SU-DHL-6 (cell line): ENCODE measurements at regions not wholly inside any gene's neighbourhood (a gene's known extent, or its start where the extent isn't known, plus 50 kb on each side); places are given as distances from the start of the nearest gene placed in this dataset.

Source experiments
- EZH2phosphoT487 ChIP-seq: fragments of 200-600 bp; sonication (generic), shearing (Covaris generic); conservative IDR thresholded peaks from 2 replicates; pipeline ENCODE4 v1.6.1; 2018; ENCODE audit warnings: mild to moderate bottlenecking, antibody characterized with exemption, low read length, moderate library complexity, mixed read lengths
- TF ChIP-seq, protein P1 (sequence below): fragments of 200-600 bp; sonication (generic); IDR thresholded peaks from one replicate; pipeline ENCODE4 v1.5.1; 2017; ENCODE audit warnings: antibody characterized with exemption, mild to moderate bottlenecking, low read length, moderate library complexity; ENCODE audit not compliant: insufficient read depth, poor library complexity, severe bottlenecking

DNA sequence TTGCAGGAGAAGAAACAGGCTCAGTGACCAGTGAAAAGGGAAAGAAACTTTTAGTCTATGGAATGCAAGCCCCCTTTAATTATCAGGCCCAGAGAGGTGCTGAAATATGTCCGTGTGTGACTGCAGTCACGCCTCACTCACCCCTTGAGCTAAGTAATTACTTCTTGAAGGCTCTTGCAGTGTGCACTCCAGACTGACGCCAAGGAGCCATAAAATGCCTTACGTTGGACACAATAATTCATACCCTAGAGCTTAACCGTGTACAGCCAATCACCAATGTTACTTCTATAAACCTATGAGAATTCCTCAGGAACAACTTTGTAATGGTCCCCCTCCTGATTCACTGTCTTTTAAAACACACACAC, 242.2 kb downstream of the SYK start:
- TF ChIP-seq, protein P1, sequence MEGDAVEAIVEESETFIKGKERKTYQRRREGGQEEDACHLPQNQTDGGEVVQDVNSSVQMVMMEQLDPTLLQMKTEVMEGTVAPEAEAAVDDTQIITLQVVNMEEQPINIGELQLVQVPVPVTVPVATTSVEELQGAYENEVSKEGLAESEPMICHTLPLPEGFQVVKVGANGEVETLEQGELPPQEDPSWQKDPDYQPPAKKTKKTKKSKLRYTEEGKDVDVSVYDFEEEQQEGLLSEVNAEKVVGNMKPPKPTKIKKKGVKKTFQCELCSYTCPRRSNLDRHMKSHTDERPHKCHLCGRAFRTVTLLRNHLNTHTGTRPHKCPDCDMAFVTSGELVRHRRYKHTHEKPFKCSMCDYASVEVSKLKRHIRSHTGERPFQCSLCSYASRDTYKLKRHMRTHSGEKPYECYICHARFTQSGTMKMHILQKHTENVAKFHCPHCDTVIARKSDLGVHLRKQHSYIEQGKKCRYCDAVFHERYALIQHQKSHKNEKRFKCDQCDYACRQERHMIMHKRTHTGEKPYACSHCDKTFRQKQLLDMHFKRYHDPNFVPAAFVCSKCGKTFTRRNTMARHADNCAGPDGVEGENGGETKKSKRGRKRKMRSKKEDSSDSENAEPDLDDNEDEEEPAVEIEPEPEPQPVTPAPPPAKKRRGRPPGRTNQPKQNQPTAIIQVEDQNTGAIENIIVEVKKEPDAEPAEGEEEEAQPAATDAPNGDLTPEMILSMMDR = no peak
- no peak for TF ChIP-seq EZH2phosphoT487
